ENCODE measurements at regions not wholly inside any gene's neighbourhood (a gene's known extent, or its start where the extent isn't known, plus 50 kb on each side); places are given as distances from the start of the nearest gene placed in this dataset.

DNA sequence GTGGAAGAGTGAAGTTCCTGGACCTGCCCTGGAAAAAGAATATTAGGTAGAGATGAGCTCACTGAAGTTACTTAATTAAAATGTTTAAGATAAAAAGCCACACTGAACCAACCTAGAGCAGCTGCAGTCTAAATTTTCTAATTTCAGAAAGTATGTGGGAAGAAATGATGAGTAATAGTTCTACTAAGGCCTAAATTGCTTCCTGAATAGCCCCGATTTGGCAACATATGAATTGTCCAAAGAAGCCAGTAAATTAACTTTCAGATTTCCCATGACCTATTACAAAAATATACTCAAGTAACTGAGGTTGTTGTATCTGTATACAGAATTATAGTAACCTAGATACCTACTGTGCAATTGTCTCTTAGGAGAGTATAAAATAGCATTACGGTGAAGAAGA lies 312.6 kb downstream of the IPMK start:
- DNase-seq, result no peak
- Histone ChIP-seq H3K4me1 (no peaks in the 10 kb centered on the region), H3K9me3 (peaks cover 0 to 5% (median 0%) of the 10 kb centered on the region in 3 donors), H3K4me3 (no peak overlapping the region), H3K36me3 (no peaks in the 10 kb centered on the region), H3K27ac (no peak overlapping the region), H3K27me3 (no peaks in the 10 kb centered on the region)
- intact Hi-C loops (cut with DNase I), result no loop called here
- 50 to 71% methylated on average over 2 of the region's 2 CpGs for WGBS, 2 donors
- TF ChIP-seq POLR2A (IDR thresholded peaks at IDR 0.05), result no peak

DNA sequence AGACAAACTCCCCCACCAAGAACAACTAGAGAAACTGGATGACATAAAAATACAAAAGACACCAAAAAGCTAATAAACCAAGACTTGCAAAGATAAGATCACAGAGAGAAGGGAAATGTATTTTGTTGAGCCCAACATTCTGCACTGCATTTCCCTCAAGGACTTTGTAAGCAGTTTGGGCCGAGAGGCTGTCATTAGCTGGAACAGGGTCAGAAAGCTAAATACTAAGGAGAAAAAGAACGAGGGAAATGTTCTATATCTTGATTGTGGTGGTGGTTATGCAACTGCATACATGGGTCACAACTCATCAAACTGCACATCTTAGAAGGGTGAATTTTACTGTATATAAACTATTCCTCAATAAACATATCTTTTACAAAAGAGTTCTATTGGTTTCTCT lies 315.0 kb downstream of the IPMK start:
- H3K27me3 ChIP-seq, result no peaks in the 10 kb centered on the region
- H3K9me3 ChIP-seq, result peaks cover 0 to 5% (median 0%) of the 10 kb centered on the region in 3 donors
- TF ChIP-seq, protein P1, sequence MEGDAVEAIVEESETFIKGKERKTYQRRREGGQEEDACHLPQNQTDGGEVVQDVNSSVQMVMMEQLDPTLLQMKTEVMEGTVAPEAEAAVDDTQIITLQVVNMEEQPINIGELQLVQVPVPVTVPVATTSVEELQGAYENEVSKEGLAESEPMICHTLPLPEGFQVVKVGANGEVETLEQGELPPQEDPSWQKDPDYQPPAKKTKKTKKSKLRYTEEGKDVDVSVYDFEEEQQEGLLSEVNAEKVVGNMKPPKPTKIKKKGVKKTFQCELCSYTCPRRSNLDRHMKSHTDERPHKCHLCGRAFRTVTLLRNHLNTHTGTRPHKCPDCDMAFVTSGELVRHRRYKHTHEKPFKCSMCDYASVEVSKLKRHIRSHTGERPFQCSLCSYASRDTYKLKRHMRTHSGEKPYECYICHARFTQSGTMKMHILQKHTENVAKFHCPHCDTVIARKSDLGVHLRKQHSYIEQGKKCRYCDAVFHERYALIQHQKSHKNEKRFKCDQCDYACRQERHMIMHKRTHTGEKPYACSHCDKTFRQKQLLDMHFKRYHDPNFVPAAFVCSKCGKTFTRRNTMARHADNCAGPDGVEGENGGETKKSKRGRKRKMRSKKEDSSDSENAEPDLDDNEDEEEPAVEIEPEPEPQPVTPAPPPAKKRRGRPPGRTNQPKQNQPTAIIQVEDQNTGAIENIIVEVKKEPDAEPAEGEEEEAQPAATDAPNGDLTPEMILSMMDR (IDR thresholded peaks at IDR 0.05), result no peak
- no peak for DNase-seq
- WGBS, 2 donors, result 27 to 41% methylated on average over 2 of the region's 2 CpGs
- intact Hi-C loops (cut with DNase I), result no loop called here
- H3K4me3 ChIP-seq, result no peak overlapping the region
- no peak overlapping the region for H3K27ac ChIP-seq
- no peaks in the 10 kb centered on the region for H3K36me3 ChIP-seq
- H3K4me1 ChIP-seq, result no peaks in the 10 kb centered on the region

DNA sequence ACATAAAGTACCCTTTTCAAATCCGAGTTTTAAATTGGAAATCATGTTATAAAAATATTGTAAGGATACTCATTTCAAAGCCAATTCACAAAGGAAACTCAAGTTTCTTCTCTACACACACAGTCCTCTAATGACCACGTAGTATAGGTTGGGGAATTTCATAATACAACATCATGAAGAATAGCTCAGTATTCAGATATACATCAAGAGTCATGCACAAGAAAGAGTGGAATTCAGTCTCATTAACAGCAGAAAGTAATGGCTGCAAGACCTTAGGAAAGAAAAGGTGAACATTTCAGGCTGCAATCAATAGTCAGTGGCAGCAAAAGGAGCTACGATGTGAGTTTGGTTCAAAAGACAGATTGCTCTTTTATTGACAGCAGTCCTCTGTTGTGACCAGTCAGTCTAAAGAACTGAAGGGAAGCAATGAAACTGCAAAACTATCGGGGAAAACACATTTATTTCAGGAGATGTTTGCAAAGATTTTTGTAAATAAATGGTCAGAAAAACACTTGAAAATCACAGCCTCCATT lies 317.2 kb downstream of the IPMK start:
- no peaks in the 10 kb centered on the region for H3K4me1 ChIP-seq
- H3K27ac ChIP-seq, result no peak overlapping the region
- peaks cover 0 to 5% (median 0%) of the 10 kb centered on the region in 3 donors for H3K9me3 ChIP-seq
- intact Hi-C loops (cut with DNase I), result no loop called here
- no peak for DNase-seq
- no peaks in the 10 kb centered on the region for H3K36me3 ChIP-seq
- TF ChIP-seq, protein P1 (IDR thresholded peaks at IDR 0.05), result no peak
- 36% methylated on average over 4 of the region's 4 CpGs for WGBS, 2 donors
- no peak overlapping the region for H3K4me3 ChIP-seq
- no peaks in the 10 kb centered on the region for H3K27me3 ChIP-seq

DNA sequence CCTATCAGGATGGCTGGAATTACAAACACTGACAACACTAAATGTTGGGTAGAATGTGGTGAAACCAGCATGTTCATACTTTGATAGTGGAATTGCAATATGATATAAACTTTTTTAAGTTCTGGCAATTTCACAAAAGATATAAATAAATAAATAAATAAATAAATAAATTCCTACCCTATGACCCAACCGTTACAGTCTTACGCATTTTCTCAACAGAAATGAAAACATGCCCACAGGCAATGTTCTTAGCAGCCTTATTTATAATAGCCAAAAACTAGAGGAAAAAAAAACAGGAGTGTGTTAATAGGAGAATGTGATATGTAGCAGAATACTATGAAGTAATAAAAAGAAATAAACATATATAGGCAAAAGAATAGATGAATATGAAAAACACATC lies 318.9 kb downstream of the IPMK start:
- H3K4me3 ChIP-seq, result no peak overlapping the region
- WGBS, 2 donors, result 79 to 90% methylated on average over 2 of the region's 2 CpGs
- H3K9me3 ChIP-seq, result no peaks in the 10 kb centered on the region
- TF ChIP-seq POLR2A (IDR thresholded peaks at IDR 0.05), result no peak
- TF ChIP-seq, protein P1 (IDR thresholded peaks at IDR 0.05), result no peak
- H3K36me3 ChIP-seq, result no peaks in the 10 kb centered on the region
- no peaks in the 10 kb centered on the region for H3K4me1 ChIP-seq
- no peak overlapping the region for H3K27ac ChIP-seq
- H3K27me3 ChIP-seq, result no peaks in the 10 kb centered on the region
- DNase-seq, result no peak
- intact Hi-C loops (cut with DNase I), result no loop called here

DNA sequence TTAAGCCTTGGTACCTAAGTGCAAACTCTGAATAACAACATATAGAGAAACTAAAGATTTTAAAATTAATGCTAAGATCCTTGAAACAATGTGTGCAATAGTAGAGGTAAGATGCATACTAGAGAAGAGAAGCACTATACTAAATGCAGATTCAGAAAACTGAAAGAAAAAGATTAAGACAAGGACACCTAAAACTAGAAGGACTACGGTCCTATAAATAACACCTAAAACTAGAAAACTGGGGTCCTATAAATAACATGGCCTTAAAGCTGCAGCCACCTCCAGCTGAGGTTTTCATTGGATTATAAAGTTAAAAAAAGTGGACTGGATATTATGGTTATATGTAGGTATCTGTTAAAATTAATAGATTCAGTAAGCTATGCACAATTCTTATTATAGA lies 320.9 kb downstream of the IPMK start:
- no peaks in the 10 kb centered on the region for H3K27me3 ChIP-seq
- H3K36me3 ChIP-seq, result no peaks in the 10 kb centered on the region
- intact Hi-C loops (cut with DNase I), result no loop called here
- DNase-seq, result no peak
- H3K4me1 ChIP-seq, result no peaks in the 10 kb centered on the region
- no peak for TF ChIP-seq POLR2A (IDR thresholded peaks at IDR 0.05)
- TF ChIP-seq, protein P1 (IDR thresholded peaks at IDR 0.05), result no peak
- no peaks in the 10 kb centered on the region for H3K9me3 ChIP-seq
- H3K27ac ChIP-seq, result no peak overlapping the region
- H3K4me3 ChIP-seq, result no peak overlapping the region
- 76 to 84% methylated on average over 1 of the region's 1 CpG for WGBS, 2 donors

DNA sequence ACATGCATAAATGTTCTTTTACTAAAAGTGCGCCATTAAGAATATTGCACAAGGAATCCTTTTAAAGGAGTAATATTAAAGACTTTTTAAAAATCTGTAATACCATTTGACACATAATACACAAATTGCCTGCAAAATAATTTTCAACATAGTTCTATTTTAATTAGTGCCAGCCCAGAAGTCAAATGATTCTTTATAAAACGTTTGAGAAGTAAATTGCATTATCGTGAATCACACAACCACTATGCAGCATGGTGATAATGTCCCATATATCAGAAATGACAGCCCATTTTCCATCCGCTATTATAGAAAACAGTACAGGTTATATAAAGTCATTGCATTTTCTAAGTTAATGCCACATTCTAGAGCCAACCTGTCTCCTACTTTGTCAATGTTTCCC lies 324.0 kb downstream of the IPMK start:
- DNase-seq, result no peak
- Histone ChIP-seq H3K27ac (no peak overlapping the region), H3K36me3 (no peaks in the 10 kb centered on the region), H3K4me1 (no peaks in the 10 kb centered on the region), H3K4me3 (no peak overlapping the region), H3K27me3 (no peaks in the 10 kb centered on the region), H3K9me3 (no peaks in the 10 kb centered on the region)
- intact Hi-C loops (cut with DNase I), result no loop called here
- 68 to 81% methylated on average over 4 of the region's 4 CpGs for WGBS, 2 donors
- TF ChIP-seq, protein P1 (IDR thresholded peaks at IDR 0.05), result no peak
- TF ChIP-seq POLR2A (IDR thresholded peaks at IDR 0.05), result no peak

All from esophagus squamous epithelium (tissue), 5 donors.